GM19395 (cell line): ENCODE measurements at regions not wholly inside any gene's neighbourhood (a gene's known extent, or its start where the extent isn't known, plus 50 kb on each side); places are given as distances from the start of the nearest gene placed in this dataset.

ENCODE experiments used
- ATAC-seq: cut with Tn5 transposase; IDR thresholded peaks from one replicate; pipeline ENCODE4 v1.9.1; 2021; ENCODE audit warnings: mild to moderate bottlenecking, moderate library complexity; ENCODE audit not compliant: unreplicated experiment

- ATAC-seq = no peak
Observed at GRCh38 chr18:22467760-22468553, 50.2 kb upstream of the CTAGE1 start.

GRCh38 chr18:22468554-22468891, 50.8 kb upstream of the CTAGE1 start:
- no peak for ATAC-seq

GRCh38 chr18:22469061-22469734, 51.5 kb upstream of the CTAGE1 start:
- ATAC-seq = no peak

GRCh38 chr18:22469926-22470247, 52.2 kb upstream of the CTAGE1 start:
- ATAC-seq = no peak

GRCh38 chr18:22470248-22471235, 52.8 kb upstream of the CTAGE1 start:
- ATAC-seq = no peak

GRCh38 chr18:22471546-22472131, 53.9 kb upstream of the CTAGE1 start:
- ATAC-seq = no peak

GRCh38 chr18:22473366-22473765, 55.7 kb upstream of the CTAGE1 start:
- ATAC-seq = no peak

GRCh38 chr18:22475426-22476100, 57.8 kb upstream of the CTAGE1 start:
- no peak for ATAC-seq

GRCh38 chr18:22477222-22477621, 59.5 kb upstream of the CTAGE1 start:
- ATAC-seq = no peak

- no peak for ATAC-seq
Observed at GRCh38 chr18:22482948-22483347, 65.2 kb upstream of the CTAGE1 start.

- no peak for ATAC-seq
Observed at GRCh38 chr18:22483407-22483806, 65.7 kb upstream of the CTAGE1 start.

GRCh38 chr18:22484471-22484870, 66.8 kb upstream of the CTAGE1 start:
- no peak for ATAC-seq

GRCh38 chr18:22485808-22486244, 68.1 kb upstream of the CTAGE1 start:
- ATAC-seq = no peak

- ATAC-seq = no peak
Observed at GRCh38 chr18:22486667-22487066, 69.0 kb upstream of the CTAGE1 start.

GRCh38 chr18:22488554-22488953, 70.8 kb upstream of the CTAGE1 start:
- ATAC-seq = no peak

GRCh38 chr18:22489704-22490103, 72.0 kb upstream of the CTAGE1 start:
- ATAC-seq = no peak

- ATAC-seq = no peak
Observed at GRCh38 chr18:22490429-22490846, 72.7 kb upstream of the CTAGE1 start.

- no peak for ATAC-seq
Observed at GRCh38 chr18:22493255-22493654, 75.5 kb upstream of the CTAGE1 start.

- ATAC-seq = no peak
Observed at GRCh38 chr18:22493940-22494339, 76.2 kb upstream of the CTAGE1 start.

- no peak for ATAC-seq
Observed at GRCh38 chr18:22494771-22495170, 77.1 kb upstream of the CTAGE1 start.

GRCh38 chr18:22499421-22499820, 81.7 kb upstream of the CTAGE1 start:
- ATAC-seq = no peak
